ENCODE measurements at regions not wholly inside any gene's neighbourhood (a gene's known extent, or its start where the extent isn't known, plus 50 kb on each side); places are given as distances from the start of the nearest gene placed in this dataset.
"Not testable (repeated sequence)": the region's sequence is repeated elsewhere in the genome, so short reads cannot be mapped to it uniquely, and the experiment has no call there.

DNA sequence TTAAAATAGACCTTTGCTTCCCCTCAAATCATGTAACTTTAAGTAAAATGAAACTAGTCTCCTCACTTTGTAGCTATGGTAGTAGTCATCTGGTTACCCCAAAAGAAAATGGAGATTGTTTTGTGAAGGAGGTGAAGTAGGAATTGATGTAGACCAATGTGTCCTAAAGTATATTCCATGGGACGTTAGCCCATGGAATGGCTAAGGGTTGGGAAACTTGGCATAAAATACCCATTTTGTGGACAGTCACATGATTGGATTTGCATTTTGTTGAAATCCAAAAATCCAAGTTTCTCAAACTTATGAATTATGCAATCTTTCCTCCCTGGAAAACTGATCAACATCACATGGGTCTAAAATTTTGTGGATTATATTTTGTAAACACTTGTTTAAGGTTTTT lies 290.6 kb downstream of the OSTF1 start:
- no peak overlapping the region for H3K27ac ChIP-seq
- no peaks in the 10 kb centered on the region for H3K27me3 ChIP-seq (ENCODE audit: control insufficient read depth, insufficient read depth, low read length)
- no peak overlapping the region for H3K4me3 ChIP-seq (ENCODE audit: low read depth, low read length)
- TF ChIP-seq, protein P1, sequence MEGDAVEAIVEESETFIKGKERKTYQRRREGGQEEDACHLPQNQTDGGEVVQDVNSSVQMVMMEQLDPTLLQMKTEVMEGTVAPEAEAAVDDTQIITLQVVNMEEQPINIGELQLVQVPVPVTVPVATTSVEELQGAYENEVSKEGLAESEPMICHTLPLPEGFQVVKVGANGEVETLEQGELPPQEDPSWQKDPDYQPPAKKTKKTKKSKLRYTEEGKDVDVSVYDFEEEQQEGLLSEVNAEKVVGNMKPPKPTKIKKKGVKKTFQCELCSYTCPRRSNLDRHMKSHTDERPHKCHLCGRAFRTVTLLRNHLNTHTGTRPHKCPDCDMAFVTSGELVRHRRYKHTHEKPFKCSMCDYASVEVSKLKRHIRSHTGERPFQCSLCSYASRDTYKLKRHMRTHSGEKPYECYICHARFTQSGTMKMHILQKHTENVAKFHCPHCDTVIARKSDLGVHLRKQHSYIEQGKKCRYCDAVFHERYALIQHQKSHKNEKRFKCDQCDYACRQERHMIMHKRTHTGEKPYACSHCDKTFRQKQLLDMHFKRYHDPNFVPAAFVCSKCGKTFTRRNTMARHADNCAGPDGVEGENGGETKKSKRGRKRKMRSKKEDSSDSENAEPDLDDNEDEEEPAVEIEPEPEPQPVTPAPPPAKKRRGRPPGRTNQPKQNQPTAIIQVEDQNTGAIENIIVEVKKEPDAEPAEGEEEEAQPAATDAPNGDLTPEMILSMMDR (IDR thresholded peaks at IDR 0.05) = no peak
- H3K9ac ChIP-seq = no peak overlapping the region
- H2AFZ ChIP-seq = no peak overlapping the region
- H3K9me3 ChIP-seq (ENCODE audit: control insufficient read depth, low read length) = no peaks in the 10 kb centered on the region
- no peaks in the 10 kb centered on the region for H3K4me1 ChIP-seq
- H3K4me2 ChIP-seq (ENCODE audit: low read length) = no peak overlapping the region
- no peaks in the 10 kb centered on the region for H3K36me3 ChIP-seq (ENCODE audit: control insufficient read depth, insufficient read depth, low read length)
- H3K79me2 ChIP-seq = no peaks in the 10 kb centered on the region

DNA sequence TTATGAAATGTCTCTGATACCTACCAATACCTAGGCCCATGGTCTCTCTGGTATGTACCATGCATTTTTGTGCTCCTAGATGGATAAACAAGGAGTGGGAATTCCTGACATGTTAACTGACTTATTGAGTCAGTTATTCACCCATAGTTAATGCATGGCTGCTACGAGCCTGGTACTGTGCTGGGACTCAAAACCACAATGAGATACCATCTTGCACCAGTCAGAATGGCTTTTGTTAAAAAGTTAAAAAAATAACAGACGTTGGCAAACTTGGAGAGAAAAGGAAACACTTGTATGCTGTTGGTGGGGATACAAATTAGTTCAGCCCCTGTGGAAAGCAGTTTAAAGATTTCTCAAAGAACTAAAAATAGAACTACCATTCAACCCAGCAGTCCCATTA lies 293.8 kb downstream of the OSTF1 start:
- Histone ChIP-seq H3K9ac (no peak overlapping the region), H3K4me2 (ENCODE audit: low read length) (no peak overlapping the region), H3K27ac (no peak overlapping the region), H2AFZ (no peak overlapping the region), H3K4me1 (no peaks in the 10 kb centered on the region), H3K27me3 (ENCODE audit: control insufficient read depth, insufficient read depth, low read length) (no peaks in the 10 kb centered on the region), H3K79me2 (no peaks in the 10 kb centered on the region), H3K4me3 (ENCODE audit: low read depth, low read length) (no peak overlapping the region), H3K9me3 (ENCODE audit: control insufficient read depth, low read length) (no peaks in the 10 kb centered on the region), H3K36me3 (ENCODE audit: control insufficient read depth, insufficient read depth, low read length) (no peaks in the 10 kb centered on the region)
- TF ChIP-seq, protein P1 (IDR thresholded peaks at IDR 0.05) = no peak

DNA sequence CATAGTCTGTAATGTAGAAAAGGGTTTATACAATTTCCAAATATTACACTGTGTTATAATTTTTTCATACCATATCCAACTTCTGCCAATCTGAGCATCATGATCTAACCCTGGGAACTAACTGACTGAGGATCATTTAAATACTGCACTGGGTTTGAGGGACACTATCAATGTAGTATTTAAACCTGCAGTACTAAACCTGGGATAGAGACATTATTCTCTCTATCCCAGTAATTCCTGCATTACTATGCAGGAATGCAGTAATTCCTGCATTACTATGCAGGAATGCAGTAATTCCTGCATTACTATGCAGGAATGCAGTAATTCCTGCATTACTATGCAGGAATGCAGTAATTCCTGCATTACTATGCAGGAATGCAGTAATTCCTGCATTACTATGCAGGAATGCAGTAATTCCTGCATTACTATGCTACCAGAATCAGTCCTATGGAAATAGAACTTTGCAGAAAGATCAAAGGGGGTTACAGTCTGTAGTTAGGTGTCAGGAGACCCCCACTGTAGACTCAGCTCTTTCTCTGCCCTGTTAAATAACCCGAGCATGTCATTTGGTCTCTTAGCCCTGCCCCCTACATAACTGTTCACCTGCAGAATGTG lies 295.2 kb downstream of the OSTF1 start:
- not testable (repeated sequence) for H3K4me3 ChIP-seq (ENCODE audit: low read depth, low read length); H3K79me2 ChIP-seq; H2AFZ ChIP-seq; H3K9me3 ChIP-seq (ENCODE audit: control insufficient read depth, low read length); H3K36me3 ChIP-seq (ENCODE audit: control insufficient read depth, insufficient read depth, low read length); H3K27ac ChIP-seq; H3K4me1 ChIP-seq; H3K27me3 ChIP-seq (ENCODE audit: control insufficient read depth, insufficient read depth, low read length); H3K9ac ChIP-seq; H3K4me2 ChIP-seq (ENCODE audit: low read length)

DNA sequence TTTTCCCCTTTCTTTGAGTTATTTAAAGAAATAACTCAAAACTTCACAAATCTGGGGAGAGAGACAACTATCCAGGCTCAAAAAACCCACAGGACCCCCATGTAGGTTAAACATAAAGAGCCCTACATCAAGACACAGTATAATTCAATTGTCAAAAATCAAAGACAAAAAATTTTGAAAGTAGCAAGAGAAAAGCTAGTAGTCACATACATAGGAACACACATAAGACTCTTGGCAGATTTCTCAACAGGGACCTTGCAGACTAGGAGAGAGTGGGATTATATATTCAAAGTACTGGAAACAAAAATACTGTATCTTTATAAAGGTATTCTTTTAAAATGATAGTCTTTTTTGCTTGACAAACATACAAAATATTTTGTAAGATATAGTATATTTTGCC lies 296.9 kb downstream of the OSTF1 start:
- Histone ChIP-seq H3K79me2 (no peaks in the 10 kb centered on the region), H3K36me3 (ENCODE audit: control insufficient read depth, insufficient read depth, low read length) (no peaks in the 10 kb centered on the region), H3K9ac (no peak overlapping the region), H3K27me3 (ENCODE audit: control insufficient read depth, insufficient read depth, low read length) (no peaks in the 10 kb centered on the region), H3K27ac (no peak overlapping the region), H3K4me1 (no peaks in the 10 kb centered on the region), H3K9me3 (ENCODE audit: control insufficient read depth, low read length) (no peaks in the 10 kb centered on the region), H2AFZ (no peak overlapping the region), H3K4me2 (ENCODE audit: low read length) (no peak overlapping the region), H3K4me3 (ENCODE audit: low read depth, low read length) (no peak overlapping the region)
- TF ChIP-seq, protein P1 (IDR thresholded peaks at IDR 0.05) = no peak

DNA sequence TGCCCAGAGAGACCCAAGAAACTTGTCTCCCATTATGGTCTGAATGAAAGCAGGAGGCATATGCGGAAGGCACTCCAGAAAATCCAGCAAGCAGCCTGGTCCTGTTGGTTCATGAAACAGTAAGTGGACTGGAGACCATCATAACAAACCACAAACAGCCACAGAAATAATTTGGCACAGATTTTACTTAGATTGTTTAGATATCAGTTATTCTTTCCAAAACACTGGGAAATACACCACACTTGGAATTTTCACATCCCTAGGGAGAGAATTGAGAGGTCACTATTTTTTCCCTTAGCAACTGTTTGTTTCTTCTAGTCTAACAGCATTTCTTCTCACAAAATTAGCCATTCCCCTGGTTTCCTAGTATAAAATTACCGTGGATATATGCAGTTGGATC lies 300.8 kb downstream of the OSTF1 start:
- Histone ChIP-seq H3K27ac (no peak overlapping the region), H2AFZ (no peak overlapping the region), H3K79me2 (no peaks in the 10 kb centered on the region), H3K36me3 (ENCODE audit: control insufficient read depth, insufficient read depth, low read length) (no peaks in the 10 kb centered on the region), H3K9ac (no peak overlapping the region), H3K4me1 (no peaks in the 10 kb centered on the region), H3K27me3 (ENCODE audit: control insufficient read depth, insufficient read depth, low read length) (no peaks in the 10 kb centered on the region), H3K4me2 (ENCODE audit: low read length) (no peak overlapping the region), H3K4me3 (ENCODE audit: low read depth, low read length) (no peak overlapping the region), H3K9me3 (ENCODE audit: control insufficient read depth, low read length) (no peaks in the 10 kb centered on the region)
- TF ChIP-seq, protein P1 (IDR thresholded peaks at IDR 0.05) = no peak
